ENCODE measurements at regions not wholly inside any gene's neighbourhood (a gene's known extent, or its start where the extent isn't known, plus 50 kb on each side); places are given as distances from the start of the nearest gene placed in this dataset.
"Not testable (repeated sequence)": the region's sequence is repeated elsewhere in the genome, so short reads cannot be mapped to it uniquely, and the experiment has no call there.

DNA sequence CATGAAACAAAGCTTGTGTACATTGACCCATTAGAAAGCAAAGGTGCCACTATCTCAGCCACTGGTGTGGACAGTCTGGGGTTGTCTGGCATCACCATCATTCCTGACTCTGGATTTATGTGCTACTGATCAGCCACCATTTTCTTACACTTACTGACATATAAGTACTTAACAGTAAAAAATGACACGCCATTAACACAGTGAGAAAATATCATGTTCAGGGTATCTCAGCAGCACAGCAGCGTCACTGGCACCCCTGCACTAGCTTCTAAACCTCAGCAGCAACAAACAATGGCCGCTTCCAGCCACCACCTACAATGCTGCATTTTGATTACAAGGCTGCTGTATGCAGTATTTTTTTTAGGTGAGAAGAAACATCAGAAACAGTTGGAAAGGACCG lies 253.4 kb upstream of the HDAC4 start:
- DNase-seq (ENCODE audit: low spot score), result no peak

GRCh38 chr2:239651859-239652258 lies 251.0 kb upstream of the HDAC4 start:
- no peak for DNase-seq (ENCODE audit: low spot score)

- no peak for DNase-seq (ENCODE audit: low spot score)
Measured at GRCh38 chr2:239650674-239651073, 249.9 kb upstream of the HDAC4 start.

- no peak for DNase-seq (ENCODE audit: low spot score)
Measured at GRCh38 chr2:239649309-239649708, 248.5 kb upstream of the HDAC4 start.

- DNase-seq (ENCODE audit: low spot score), result no peak
Measured at GRCh38 chr2:239648607-239649006, 247.8 kb upstream of the HDAC4 start.

- DNase-seq (ENCODE audit: low spot score), result no peak
Measured at GRCh38 chr2:239647052-239647819, 246.4 kb upstream of the HDAC4 start.

DNA sequence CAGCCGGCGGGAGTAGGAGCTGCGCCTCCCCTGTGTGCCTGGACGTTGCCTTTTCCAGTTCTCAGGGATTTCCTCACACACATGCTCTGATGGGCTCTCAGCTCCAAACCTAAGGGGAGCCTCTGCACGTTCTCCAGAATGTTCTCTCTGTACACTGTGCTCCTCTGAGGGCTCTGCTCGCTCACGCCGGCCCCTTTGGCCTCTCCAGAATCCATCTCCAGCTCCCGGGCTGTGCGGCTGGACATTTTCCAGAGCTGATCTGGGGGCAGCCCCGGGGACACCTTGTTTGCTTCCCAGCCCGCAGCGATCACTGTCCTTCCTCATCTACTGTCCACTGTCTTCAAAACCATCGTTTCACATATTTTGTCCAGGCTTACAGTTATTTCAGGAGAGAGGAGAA lies 245.4 kb upstream of the HDAC4 start:
- DNase-seq (ENCODE audit: low spot score), result no peak

DNA sequence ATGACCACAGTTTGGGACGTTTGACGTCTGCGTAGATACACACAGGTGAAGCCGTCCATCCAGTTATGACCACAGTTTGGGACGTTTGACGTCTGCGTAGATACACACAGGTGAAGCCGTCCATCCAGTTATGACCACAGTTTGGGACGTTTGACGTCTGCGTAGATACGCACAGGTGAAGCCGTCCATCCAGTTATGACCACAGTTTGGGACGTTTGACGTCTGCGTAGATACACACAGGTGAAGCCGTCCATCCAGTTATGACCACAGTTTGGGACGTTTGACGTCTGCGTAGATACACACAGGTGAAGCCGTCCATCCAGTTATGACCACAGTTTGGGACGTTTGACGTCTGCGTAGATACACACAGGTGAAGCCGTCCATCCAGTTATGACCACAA lies 243.8 kb upstream of the HDAC4 start:
- not testable (repeated sequence) for DNase-seq (ENCODE audit: low spot score)

DNA sequence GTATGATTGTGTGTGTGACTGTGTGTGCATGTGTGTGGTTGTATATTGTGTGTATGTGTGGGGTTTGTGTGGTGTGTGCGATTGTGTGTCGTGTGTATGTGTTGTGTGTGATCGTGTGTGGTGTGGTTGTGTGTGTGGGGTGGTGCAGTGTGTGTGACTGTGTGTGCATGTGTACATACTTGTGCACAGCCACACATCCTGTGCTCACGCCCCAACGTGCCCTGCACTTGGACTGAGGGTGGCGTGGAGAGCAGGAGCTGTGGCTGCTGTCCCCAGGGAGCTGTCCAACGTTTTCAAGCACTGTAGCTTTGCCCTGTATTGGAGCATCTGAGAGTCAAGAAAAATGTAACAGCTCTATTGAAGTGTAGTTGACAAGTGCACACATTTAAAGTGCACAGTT lies 243.2 kb upstream of the HDAC4 start:
- no peak for DNase-seq (ENCODE audit: low spot score)

DNA sequence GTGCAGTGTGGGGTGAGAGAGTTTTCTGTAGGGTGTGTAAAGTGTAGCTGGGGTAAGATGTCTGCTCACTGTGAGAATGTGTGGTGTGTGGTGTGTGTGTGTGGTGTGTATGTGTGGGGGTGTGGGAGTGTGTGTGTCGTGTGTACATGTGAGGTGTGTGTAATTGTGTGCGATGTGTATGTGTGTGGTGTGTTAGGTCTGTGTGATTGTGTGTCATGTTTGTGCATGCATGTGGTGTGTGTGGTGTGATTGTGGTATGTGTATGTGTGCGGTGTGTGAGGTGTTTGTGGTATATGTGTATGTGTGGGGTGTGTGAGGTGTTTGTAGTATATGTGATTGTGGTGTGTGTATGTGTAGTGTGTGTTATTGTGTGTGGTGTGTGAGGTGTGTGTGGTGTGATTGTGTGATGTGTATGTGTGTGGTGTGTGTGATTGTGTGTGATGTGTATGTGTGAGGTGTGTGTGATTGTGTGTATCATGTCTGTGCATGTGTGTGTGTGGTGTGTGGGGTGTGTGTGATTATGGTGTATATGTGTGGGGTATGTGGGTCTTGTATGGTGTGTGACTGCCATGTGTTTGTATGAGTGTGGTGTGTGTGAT lies 241.7 kb upstream of the HDAC4 start:
- DNase-seq (ENCODE audit: low spot score), result no peak

GRCh38 chr2:239641904-239642303 lies 241.1 kb upstream of the HDAC4 start:
- DNase-seq (ENCODE audit: low spot score), result not testable (repeated sequence)

GRCh38 chr2:239640676-239641578 lies 240.1 kb upstream of the HDAC4 start:
- DNase-seq (ENCODE audit: low spot score), result no peak

GRCh38 chr2:239640210-239640609 lies 239.4 kb upstream of the HDAC4 start:
- DNase-seq (ENCODE audit: low spot score), result no peak

GRCh38 chr2:239639421-239640185 lies 238.8 kb upstream of the HDAC4 start:
- DNase-seq (ENCODE audit: low spot score), result no peak

GRCh38 chr2:239638376-239638775 lies 237.6 kb upstream of the HDAC4 start:
- DNase-seq (ENCODE audit: low spot score), result no peak

DNA sequence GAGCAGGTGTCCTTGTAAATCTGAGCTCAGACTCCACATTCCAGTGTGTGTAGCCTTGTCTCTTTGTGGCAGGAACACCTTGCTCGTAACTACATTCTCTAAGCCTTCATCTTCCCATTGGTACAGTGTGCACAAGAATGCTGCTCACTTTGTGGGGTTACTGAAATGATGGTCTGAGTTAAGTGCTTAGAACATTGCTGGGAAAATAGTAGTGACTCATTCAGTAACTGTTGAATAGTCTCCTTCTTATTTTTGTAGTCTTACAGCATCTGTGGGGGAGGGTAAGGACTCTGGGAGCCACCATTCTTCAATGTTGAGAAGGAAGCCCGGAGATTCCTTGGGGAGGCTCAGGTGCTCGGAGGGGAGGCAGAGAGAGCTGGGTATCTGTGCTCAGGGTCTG lies 236.0 kb upstream of the HDAC4 start:
- DNase-seq (ENCODE audit: low spot score), result no peak

DNA sequence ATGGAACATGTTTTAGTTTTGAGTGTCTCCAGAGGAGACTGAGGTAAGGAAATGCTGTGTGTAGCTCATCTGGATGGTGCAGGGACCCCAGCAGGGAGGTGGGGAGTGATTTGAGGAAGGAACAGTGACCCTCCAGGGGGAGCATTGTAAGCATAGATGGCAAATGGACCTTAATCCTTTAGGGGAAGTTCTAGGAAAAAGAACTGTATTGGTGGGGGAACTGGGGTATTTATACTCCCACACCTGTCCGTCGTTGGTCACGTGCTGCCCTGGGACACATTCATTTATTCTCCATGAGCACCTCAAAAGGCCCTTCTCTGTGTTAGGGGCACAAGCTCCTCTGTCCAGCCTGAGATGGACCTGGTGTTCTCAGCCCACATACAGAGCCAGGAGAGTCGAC lies 233.9 kb upstream of the HDAC4 start:
- no peak for DNase-seq (ENCODE audit: low spot score)

GRCh38 chr2:239630618-239631286 lies 229.9 kb upstream of the HDAC4 start:
- peak; percentile 26 for DNase-seq (ENCODE audit: low spot score)

DNA sequence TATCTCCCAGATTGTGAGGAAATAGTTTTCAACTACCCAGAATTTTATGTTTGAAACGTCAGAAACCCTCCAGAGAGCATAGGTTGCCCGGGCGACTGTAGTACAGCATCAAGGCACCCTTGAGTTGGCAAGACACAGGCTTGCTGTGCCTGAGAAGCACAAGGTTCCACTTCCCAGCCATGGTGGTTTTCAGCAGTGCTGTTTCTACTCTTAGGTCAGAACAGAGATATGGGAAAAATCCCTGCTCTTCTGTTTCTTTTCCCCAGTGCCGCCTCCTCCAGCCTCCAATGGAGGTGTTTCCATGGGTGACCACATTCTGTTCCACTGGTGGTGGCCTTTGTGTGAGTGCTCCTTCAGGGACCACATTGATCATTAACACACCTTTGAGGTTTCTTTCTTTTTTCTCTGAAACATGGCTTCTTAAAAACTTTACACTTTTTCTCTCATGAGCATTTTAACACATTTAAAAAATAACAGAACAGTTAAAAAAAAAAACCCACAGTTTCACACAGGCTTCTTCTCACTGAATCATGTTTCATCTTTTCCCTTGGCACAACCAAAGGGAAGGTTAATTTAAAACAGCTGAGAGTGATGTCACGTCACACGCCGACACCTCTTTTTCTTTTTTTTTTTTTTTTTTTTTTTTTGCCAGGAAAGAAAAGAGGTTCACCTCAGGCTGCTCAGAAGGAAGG lies 229.3 kb upstream of the HDAC4 start:
- no peak for DNase-seq (ENCODE audit: low spot score)

GRCh38 chr2:239626961-239627592 lies 226.3 kb upstream of the HDAC4 start:
- DNase-seq (ENCODE audit: low spot score), result no peak
